Astrocyte (in vitro differentiated cells and primary cell): ENCODE measurements at regions not wholly inside any gene's neighbourhood (a gene's known extent, or its start where the extent isn't known, plus 50 kb on each side); places are given as distances from the start of the nearest gene placed in this dataset.

Experiments
- DNase-seq: peaks from one replicate; pipeline ENCODE4 v3.0.0-alpha.2; 2010; ENCODE audit warnings: low read depth
- FAIRE-seq: peaks from 2 replicates; lab custom pipeline; 2011; peaks lifted over from hg19 to GRCh38; lab: Jason Lieb, UNC
- H2AFZ ChIP-seq: 2 replicates; pipeline ENCODE4 v1.6.0; 2012; ENCODE audit warnings: low read depth, low read length, inconsistent platforms
- H3K27ac ChIP-seq: 2 replicates; pipeline ENCODE4 v1.5.1; 2011; ENCODE audit warnings: low read depth, low read length, inconsistent platforms
- H3K27me3 ChIP-seq: 2 replicates; pipeline ENCODE4 v1.6.0; 2011; ENCODE audit warnings: low read length, inconsistent platforms; ENCODE audit not compliant: insufficient read depth
- H3K36me3 ChIP-seq: 2 replicates; pipeline ENCODE4 v1.5.1; 2011; ENCODE audit warnings: low read length, inconsistent platforms; ENCODE audit not compliant: insufficient read depth
- H3K4me1 ChIP-seq: 2 replicates; pipeline ENCODE4 v1.5.1; 2011; ENCODE audit warnings: low read length, inconsistent platforms; ENCODE audit not compliant: insufficient read depth
- H3K4me2 ChIP-seq: 2 replicates; pipeline ENCODE4 v1.6.0; 2012; ENCODE audit warnings: low read length, inconsistent platforms
- H3K4me3 ChIP-seq: 2 replicates; pipeline ENCODE4 v1.5.1; 2011; ENCODE audit warnings: low read depth, mild to moderate bottlenecking, low read length, inconsistent platforms; ENCODE audit not compliant: insufficient read depth
- H3K79me2 ChIP-seq: 2 replicates; pipeline ENCODE4 v1.6.0; 2012; ENCODE audit warnings: mild to moderate bottlenecking, low read length, inconsistent platforms; ENCODE audit not compliant: insufficient read depth
- H3K9ac ChIP-seq: 2 replicates; pipeline ENCODE4 v1.6.0; 2012; ENCODE audit warnings: mild to moderate bottlenecking, low read length, inconsistent platforms
- H3K9me3 ChIP-seq: 2 replicates; pipeline ENCODE4 v1.5.1; 2012; ENCODE audit warnings: low read depth, mild to moderate bottlenecking, low read length, inconsistent platforms; ENCODE audit not compliant: insufficient read depth
- H4K20me1 ChIP-seq: 2 replicates; pipeline ENCODE4 v1.6.0; 2012; ENCODE audit warnings: low read length, inconsistent platforms; ENCODE audit not compliant: insufficient read depth
- H3K27ac Mint-ChIP-seq: one replicate; pipeline ENCODE4 v1.8.0; 2021; ENCODE audit warnings: mild to moderate bottlenecking, mixed read lengths; ENCODE audit not compliant: unreplicated experiment
- H3K27me3 Mint-ChIP-seq: one replicate; pipeline ENCODE4 v1.8.0; 2021; ENCODE audit warnings: low read depth, mixed read lengths; ENCODE audit not compliant: unreplicated experiment
- H3K36me3 Mint-ChIP-seq: one replicate; pipeline ENCODE4 v1.8.0; 2021; ENCODE audit warnings: low read depth, mixed read lengths; ENCODE audit not compliant: unreplicated experiment
- H3K4me1 Mint-ChIP-seq: one replicate; pipeline ENCODE4 v1.8.0; 2021; ENCODE audit warnings: low read depth, mixed read lengths; ENCODE audit not compliant: unreplicated experiment
- H3K4me3 Mint-ChIP-seq: one replicate; pipeline ENCODE4 v1.8.0; 2021; ENCODE audit warnings: mild to moderate bottlenecking, moderate library complexity, mixed read lengths; ENCODE audit not compliant: unreplicated experiment
- H3K9me3 Mint-ChIP-seq: one replicate; pipeline ENCODE4 v1.8.0; 2021; ENCODE audit warnings: mild to moderate bottlenecking, mixed read lengths; ENCODE audit not compliant: unreplicated experiment
- EZH2 ChIP-seq: IDR thresholded peaks from 2 replicates; pipeline ENCODE4 v1.6.1; 2012; ENCODE audit warnings: mild to moderate bottlenecking, low read length, inconsistent platforms; ENCODE audit not compliant: insufficient read depth
- TF ChIP-seq, protein P1 (sequence below): IDR thresholded peaks from 2 replicates; pipeline ENCODE4 v1.5.1; 2011; ENCODE audit warnings: low read depth, mild to moderate bottlenecking, inconsistent platforms, low read length, moderate library complexity; ENCODE audit not compliant: insufficient read depth

DNA sequence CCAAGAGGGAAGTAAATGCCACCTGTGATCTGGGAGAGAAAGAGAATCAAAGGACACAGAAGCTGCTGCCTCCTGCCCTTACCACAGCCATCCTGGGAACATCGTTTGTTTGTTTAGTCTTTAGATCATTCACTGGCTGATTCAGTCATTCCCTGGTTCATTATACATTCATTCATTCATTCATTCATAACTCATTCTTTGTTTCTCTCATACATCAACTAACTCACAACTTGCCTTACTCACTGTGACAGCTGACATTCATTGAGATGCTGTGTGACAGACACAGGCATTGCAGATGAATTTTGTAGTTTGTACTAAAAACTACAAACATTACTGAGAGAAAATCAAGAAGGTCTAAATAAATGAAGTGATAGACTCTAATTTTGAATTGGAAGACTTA lies 291.0 kb upstream of the TNRC6C start:
- no peak overlapping the region for H3K4me3 Mint-ChIP-seq
- no peaks in the 10 kb centered on the region for H4K20me1 ChIP-seq
- H3K4me1 Mint-ChIP-seq = no peaks in the 10 kb centered on the region
- TF ChIP-seq, protein P1, sequence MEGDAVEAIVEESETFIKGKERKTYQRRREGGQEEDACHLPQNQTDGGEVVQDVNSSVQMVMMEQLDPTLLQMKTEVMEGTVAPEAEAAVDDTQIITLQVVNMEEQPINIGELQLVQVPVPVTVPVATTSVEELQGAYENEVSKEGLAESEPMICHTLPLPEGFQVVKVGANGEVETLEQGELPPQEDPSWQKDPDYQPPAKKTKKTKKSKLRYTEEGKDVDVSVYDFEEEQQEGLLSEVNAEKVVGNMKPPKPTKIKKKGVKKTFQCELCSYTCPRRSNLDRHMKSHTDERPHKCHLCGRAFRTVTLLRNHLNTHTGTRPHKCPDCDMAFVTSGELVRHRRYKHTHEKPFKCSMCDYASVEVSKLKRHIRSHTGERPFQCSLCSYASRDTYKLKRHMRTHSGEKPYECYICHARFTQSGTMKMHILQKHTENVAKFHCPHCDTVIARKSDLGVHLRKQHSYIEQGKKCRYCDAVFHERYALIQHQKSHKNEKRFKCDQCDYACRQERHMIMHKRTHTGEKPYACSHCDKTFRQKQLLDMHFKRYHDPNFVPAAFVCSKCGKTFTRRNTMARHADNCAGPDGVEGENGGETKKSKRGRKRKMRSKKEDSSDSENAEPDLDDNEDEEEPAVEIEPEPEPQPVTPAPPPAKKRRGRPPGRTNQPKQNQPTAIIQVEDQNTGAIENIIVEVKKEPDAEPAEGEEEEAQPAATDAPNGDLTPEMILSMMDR = no peak
- TF ChIP-seq EZH2 = no peak
- no peak overlapping the region for H2AFZ ChIP-seq
- no peak overlapping the region for H3K4me2 ChIP-seq
- no peak overlapping the region for H3K27ac Mint-ChIP-seq
- H3K79me2 ChIP-seq = no peaks in the 10 kb centered on the region
- peaks cover 18% of the 10 kb centered on the region for H3K27me3 Mint-ChIP-seq
- no peaks in the 10 kb centered on the region for H3K36me3 ChIP-seq
- no peak overlapping the region for H3K9ac ChIP-seq
- peaks cover 2% of the 10 kb centered on the region for H3K9me3 ChIP-seq
- DNase-seq (no peak), FAIRE-seq (no peak)
- peaks cover 31% of the 10 kb centered on the region for H3K9me3 Mint-ChIP-seq
- H3K4me3 ChIP-seq = no peak overlapping the region
- peaks cover 1% of the 10 kb centered on the region for H3K36me3 Mint-ChIP-seq
- peaks cover 1% of the 10 kb centered on the region for H3K27me3 ChIP-seq
- no peak overlapping the region for H3K27ac ChIP-seq
- no peaks in the 10 kb centered on the region for H3K4me1 ChIP-seq

DNA sequence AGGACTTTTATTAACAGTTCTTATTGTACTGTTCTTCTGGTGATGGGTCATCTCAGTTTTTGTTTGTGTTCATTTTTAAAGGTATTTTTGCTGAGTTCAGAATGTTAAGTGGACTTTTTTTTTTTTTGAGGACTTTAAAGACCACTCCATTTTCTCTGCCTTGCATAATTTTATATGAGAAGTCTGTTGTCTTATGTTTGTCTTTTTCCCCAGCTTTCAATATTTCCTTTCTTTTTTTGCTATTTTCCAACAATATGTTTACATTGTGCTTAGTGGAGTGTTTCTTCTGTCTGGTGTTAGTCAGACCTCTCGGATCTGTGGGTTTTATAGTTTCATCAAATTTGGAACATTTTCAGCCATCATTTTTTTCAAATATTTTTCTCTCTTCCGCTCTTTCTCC lies 290.0 kb upstream of the TNRC6C start:
- Histone ChIP-seq H2AFZ (no peak overlapping the region), H3K79me2 (no peaks in the 10 kb centered on the region), H3K4me1 (no peaks in the 10 kb centered on the region), H3K4me3 (no peak overlapping the region), H3K27me3 (peaks cover 4% of the 10 kb centered on the region), H4K20me1 (no peaks in the 10 kb centered on the region), H3K9ac (no peak overlapping the region), H3K36me3 (no peaks in the 10 kb centered on the region), H3K9me3 (peaks cover 2% of the 10 kb centered on the region), H3K27ac (no peak overlapping the region), H3K4me2 (no peak overlapping the region)
- Mint-ChIP-seq H3K27ac (no peak overlapping the region), H3K36me3 (peaks cover 1% of the 10 kb centered on the region), H3K4me1 (no peaks in the 10 kb centered on the region), H3K4me3 (no peak overlapping the region), H3K27me3 (peaks cover 22% of the 10 kb centered on the region), H3K9me3 (peaks cover 31% of the 10 kb centered on the region)
- no peak for FAIRE-seq
- TF ChIP-seq EZH2 = no peak
- TF ChIP-seq, protein P1 = no peak
- no peak for DNase-seq

DNA sequence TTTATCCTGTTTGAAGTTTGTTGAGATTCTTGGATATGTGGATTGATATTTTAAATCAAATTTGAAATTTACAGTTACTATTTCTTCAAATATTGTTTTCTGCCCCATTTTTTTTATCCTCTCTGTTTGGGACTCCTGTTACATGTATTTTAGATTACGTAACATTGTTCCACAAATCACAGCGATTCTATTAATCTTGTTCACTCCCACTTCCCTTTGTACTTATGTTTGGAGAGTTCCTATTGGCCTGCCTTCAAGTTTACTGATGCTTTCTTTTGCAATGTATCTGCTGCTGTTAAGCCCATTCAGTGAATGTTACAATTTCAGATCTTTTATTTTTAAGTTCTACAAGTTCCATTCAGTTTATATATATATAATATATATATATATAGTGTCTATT lies 288.3 kb upstream of the TNRC6C start:
- Mint-ChIP-seq H3K4me3 (no peak overlapping the region), H3K9me3 (peaks cover 33% of the 10 kb centered on the region), H3K36me3 (peaks cover 1% of the 10 kb centered on the region), H3K27ac (no peak overlapping the region), H3K27me3 (peaks cover 31% of the 10 kb centered on the region), H3K4me1 (no peaks in the 10 kb centered on the region)
- H3K27ac ChIP-seq = no peak overlapping the region
- no peaks in the 10 kb centered on the region for H3K36me3 ChIP-seq
- H3K79me2 ChIP-seq = no peaks in the 10 kb centered on the region
- H3K4me3 ChIP-seq = no peak overlapping the region
- H4K20me1 ChIP-seq = no peaks in the 10 kb centered on the region
- H3K4me1 ChIP-seq = no peaks in the 10 kb centered on the region
- H3K9ac ChIP-seq = no peak overlapping the region
- H3K4me2 ChIP-seq = no peak overlapping the region
- H3K27me3 ChIP-seq = peaks cover 8% of the 10 kb centered on the region
- no peak for DNase-seq
- peaks cover 2% of the 10 kb centered on the region for H3K9me3 ChIP-seq
- FAIRE-seq = no peak
- H2AFZ ChIP-seq = no peak overlapping the region
- TF ChIP-seq, protein P1 = no peak
- no peak for TF ChIP-seq EZH2
